GM12878 (cell line): ENCODE measurements at regions not wholly inside any gene's neighbourhood (a gene's known extent, or its start where the extent isn't known, plus 50 kb on each side); places are given as distances from the start of the nearest gene placed in this dataset.

Source experiments
- EZH2 ChIP-seq: IDR thresholded peaks from 2 replicates; pipeline ENCODE4 v1.6.1; 2012; ENCODE audit warnings: low read depth, mild to moderate bottlenecking, control low read depth, inconsistent platforms, low read length, borderline replicate concordance; ENCODE audit not compliant: control insufficient read depth
- HDAC6 ChIP-seq: fragments of 200-600 bp; sonication (generic); IDR thresholded peaks from one replicate; pipeline ENCODE4 v1.8.0; 2017; ENCODE audit warnings: antibody characterized with exemption; ENCODE audit not compliant: unreplicated experiment
- LARP7 ChIP-seq: fragments of 450-650 bp; IDR thresholded peaks from 2 replicates; pipeline ENCODE4 v1.6.1; 2017; ENCODE audit warnings: mild to moderate bottlenecking
- NBN ChIP-seq: fragments of 450-650 bp; IDR thresholded peaks from 2 replicates; pipeline ENCODE4 v1.6.1; 2016
- NRF1 ChIP-seq: conservative IDR thresholded peaks from 2 replicates; pipeline ENCODE4 v1.6.1; 2011; ENCODE audit warnings: mild to moderate bottlenecking, low read depth, low read length, improper control_type of control experiment
- PML ChIP-seq: IDR thresholded peaks from 2 replicates; pipeline ENCODE4 v1.6.1; 2012; ENCODE audit warnings: low read length, inconsistent platforms
- SMAD1 ChIP-seq: fragments of 450-650 bp; IDR thresholded peaks from 2 replicates; pipeline ENCODE4 v1.6.1; 2018; ENCODE audit warnings: mild to moderate bottlenecking, low read depth; ENCODE audit not compliant: partially characterized antibody
- TF ChIP-seq, protein P1 (sequence below), 3 experiments: IDR thresholded peaks in 2 of 3; conservative IDR thresholded peaks in 1 of 3; 2 replicates each; pipeline ENCODE4 v1.5.1; 2011; ENCODE audit warnings: low read depth in 3 of 3, low read length in 3 of 3, mild to moderate bottlenecking in 3 of 3, control low read depth in 2 of 3, moderate library complexity in 2 of 3, inconsistent platforms in 1 of 3, mixed read lengths in 1 of 3; ENCODE audit not compliant: control insufficient read depth in 2 of 3, insufficient read depth in 1 of 3; ENCODE audit errors: extremely low read depth in 1 of 3
- TF ChIP-seq, protein P2 (sequence below): IDR thresholded peaks from 2 replicates; pipeline ENCODE4 v1.6.1; 2012; ENCODE audit warnings: low read depth, low read length, improper control_type of control experiment

- TF ChIP-seq, protein P1, sequence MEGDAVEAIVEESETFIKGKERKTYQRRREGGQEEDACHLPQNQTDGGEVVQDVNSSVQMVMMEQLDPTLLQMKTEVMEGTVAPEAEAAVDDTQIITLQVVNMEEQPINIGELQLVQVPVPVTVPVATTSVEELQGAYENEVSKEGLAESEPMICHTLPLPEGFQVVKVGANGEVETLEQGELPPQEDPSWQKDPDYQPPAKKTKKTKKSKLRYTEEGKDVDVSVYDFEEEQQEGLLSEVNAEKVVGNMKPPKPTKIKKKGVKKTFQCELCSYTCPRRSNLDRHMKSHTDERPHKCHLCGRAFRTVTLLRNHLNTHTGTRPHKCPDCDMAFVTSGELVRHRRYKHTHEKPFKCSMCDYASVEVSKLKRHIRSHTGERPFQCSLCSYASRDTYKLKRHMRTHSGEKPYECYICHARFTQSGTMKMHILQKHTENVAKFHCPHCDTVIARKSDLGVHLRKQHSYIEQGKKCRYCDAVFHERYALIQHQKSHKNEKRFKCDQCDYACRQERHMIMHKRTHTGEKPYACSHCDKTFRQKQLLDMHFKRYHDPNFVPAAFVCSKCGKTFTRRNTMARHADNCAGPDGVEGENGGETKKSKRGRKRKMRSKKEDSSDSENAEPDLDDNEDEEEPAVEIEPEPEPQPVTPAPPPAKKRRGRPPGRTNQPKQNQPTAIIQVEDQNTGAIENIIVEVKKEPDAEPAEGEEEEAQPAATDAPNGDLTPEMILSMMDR (IDR thresholded peaks at IDR 0.05 in 2 of 3, conservative IDR thresholded peaks at IDR 0.05 in 1 of 3; ENCODE audit: control insufficient read depth in 2 of 3, extremely low read depth in 1 of 3, insufficient read depth in 1 of 3, low read depth in 3 of 3, low read length in 3 of 3), result no peak
- TF ChIP-seq NBN (no peak), EZH2 (no peak), HDAC6 (no peak), SMAD1 (no peak), PML (no peak), NRF1 (no peak), LARP7 (no peak)
- TF ChIP-seq, protein P2, sequence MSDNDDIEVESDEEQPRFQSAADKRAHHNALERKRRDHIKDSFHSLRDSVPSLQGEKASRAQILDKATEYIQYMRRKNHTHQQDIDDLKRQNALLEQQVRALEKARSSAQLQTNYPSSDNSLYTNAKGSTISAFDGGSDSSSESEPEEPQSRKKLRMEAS, result no peak
Measured at GRCh38 chr6:165015676-165016075, 293.7 kb downstream of the C6orf118 start.
